ENCODE measurements at regions not wholly inside any gene's neighbourhood (a gene's known extent, or its start where the extent isn't known, plus 50 kb on each side); places are given as distances from the start of the nearest gene placed in this dataset.

- H3K4me1 ChIP-seq: no peaks in the 10 kb centered on the region
- H3K27me3 ChIP-seq: no peaks in the 10 kb centered on the region
- H3K36me3 ChIP-seq: no peaks in the 10 kb centered on the region
- no peaks in the 10 kb centered on the region for H3K9me3 ChIP-seq
- WGBS, 2 donors (ENCODE audit: low coverage in 1 of 2): 77 to 100% methylated on average over 1 to 4 of the region's 4 CpGs
- H3K27ac ChIP-seq: no peak overlapping the region
- intact Hi-C loops (cut with DNase I; ENCODE audit: low total_unique reads) (no loop called here), in situ Hi-C loops (cut with MboI; ENCODE audit: low pct_ligation_motif_present in 1 of 4, low pct_unique_long_range_greater_than_20kb in 1 of 4, low sequenced_read_pairs in 3 of 4) (no loop called here)
- TF ChIP-seq POLR2A (IDR thresholded peaks at IDR 0.05) (no peak), CTCF (IDR thresholded peaks at IDR 0.05) (no peak), EP300 (IDR thresholded peaks at IDR 0.05; ENCODE audit: low read depth) (no peak), POLR2AphosphoS5 (IDR thresholded peaks at IDR 0.05) (no peak)
- no peak overlapping the region for H3K4me3 ChIP-seq
- DNase-seq: no peak
Observed at GRCh38 chr7:24129597-24129996, 154.4 kb upstream of the NPY start.

GRCh38 chr7:24130631-24131030 lies 153.4 kb upstream of the NPY start:
- Histone ChIP-seq H3K4me1 (no peaks in the 10 kb centered on the region), H3K27me3 (no peaks in the 10 kb centered on the region), H3K27ac (no peak overlapping the region), H3K9me3 (no peaks in the 10 kb centered on the region), H3K36me3 (no peaks in the 10 kb centered on the region), H3K4me3 (no peak overlapping the region)
- TF ChIP-seq CTCF (IDR thresholded peaks at IDR 0.05) (no peak), EP300 (IDR thresholded peaks at IDR 0.05; ENCODE audit: low read depth) (no peak), POLR2AphosphoS5 (IDR thresholded peaks at IDR 0.05) (no peak), POLR2A (IDR thresholded peaks at IDR 0.05) (no peak)
- in situ Hi-C loops (cut with MboI; ENCODE audit: low pct_ligation_motif_present in 1 of 4, low pct_unique_long_range_greater_than_20kb in 1 of 4, low sequenced_read_pairs in 3 of 4) (no loop called here), intact Hi-C loops (cut with DNase I; ENCODE audit: low total_unique reads) (no loop called here)
- no peak for DNase-seq

GRCh38 chr7:24133691-24134090 lies 150.3 kb upstream of the NPY start:
- H3K36me3 ChIP-seq: no peaks in the 10 kb centered on the region
- no peak for TF ChIP-seq EP300 (IDR thresholded peaks at IDR 0.05; ENCODE audit: low read depth)
- no peak for TF ChIP-seq CTCF (IDR thresholded peaks at IDR 0.05)
- TF ChIP-seq POLR2A (IDR thresholded peaks at IDR 0.05): no peak
- no peak for TF ChIP-seq POLR2AphosphoS5 (IDR thresholded peaks at IDR 0.05)
- WGBS, 2 donors (ENCODE audit: low coverage in 1 of 2): 63% methylated on average over 4 of the region's 4 CpGs; no CpG with 5 or more reads in 1 of the 2 donors
- no peak for DNase-seq
- no peak overlapping the region for H3K4me3 ChIP-seq
- intact Hi-C loops (cut with DNase I; ENCODE audit: low total_unique reads) (no loop called here), in situ Hi-C loops (cut with MboI; ENCODE audit: low pct_ligation_motif_present in 1 of 4, low pct_unique_long_range_greater_than_20kb in 1 of 4, low sequenced_read_pairs in 3 of 4) (no loop called here)
- H3K9me3 ChIP-seq: no peaks in the 10 kb centered on the region
- no peaks in the 10 kb centered on the region for H3K4me1 ChIP-seq
- no peaks in the 10 kb centered on the region for H3K27me3 ChIP-seq
- no peak overlapping the region for H3K27ac ChIP-seq

DNA sequence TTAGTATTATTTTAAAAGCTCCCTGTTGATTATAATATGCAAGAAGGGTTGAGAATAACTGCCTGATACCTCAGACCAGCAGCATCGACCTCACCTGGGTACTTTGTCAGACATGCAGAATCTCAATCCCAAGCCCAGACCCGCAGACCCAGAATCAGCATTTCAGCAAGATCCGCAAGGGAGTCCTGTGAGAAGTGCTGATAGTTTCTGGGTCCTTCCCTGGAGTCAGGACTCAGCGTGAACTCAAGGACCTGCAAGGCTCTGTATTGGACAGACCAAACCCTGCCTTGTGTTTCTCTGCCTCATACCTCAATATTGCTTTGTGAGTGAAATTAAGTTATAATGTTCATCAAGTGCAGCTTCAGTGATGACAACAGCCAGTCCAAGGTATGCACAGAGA lies 149.5 kb upstream of the NPY start:
- Histone ChIP-seq H3K4me1 (no peaks in the 10 kb centered on the region), H3K36me3 (no peaks in the 10 kb centered on the region), H3K4me3 (no peak overlapping the region), H3K9me3 (no peaks in the 10 kb centered on the region), H3K27ac (no peak overlapping the region), H3K27me3 (no peaks in the 10 kb centered on the region)
- DNase-seq: no peak
- TF ChIP-seq POLR2AphosphoS5 (IDR thresholded peaks at IDR 0.05): no peak
- TF ChIP-seq CTCF (IDR thresholded peaks at IDR 0.05): no peak
- no peak for TF ChIP-seq POLR2A (IDR thresholded peaks at IDR 0.05)
- TF ChIP-seq EP300 (IDR thresholded peaks at IDR 0.05; ENCODE audit: low read depth): no peak
- intact Hi-C loops (cut with DNase I; ENCODE audit: low total_unique reads): no loop called here
- 92% methylated on average over 4 of the region's 4 CpGs; no CpG with 5 or more reads in 1 of the 2 donors for WGBS, 2 donors (ENCODE audit: low coverage in 1 of 2)
- in situ Hi-C loops (cut with MboI; ENCODE audit: low pct_ligation_motif_present in 1 of 4, low pct_unique_long_range_greater_than_20kb in 1 of 4, low sequenced_read_pairs in 3 of 4): no loop called here

Measured in transverse colon (tissue), 4 donors.